Vagina (tissue), 2 donors: ENCODE measurements at regions not wholly inside any gene's neighbourhood (a gene's known extent, or its start where the extent isn't known, plus 50 kb on each side); places are given as distances from the start of the nearest gene placed in this dataset.
"Not testable (repeated sequence)": the region's sequence is repeated elsewhere in the genome, so short reads cannot be mapped to it uniquely, and the experiment has no call there.

Experiments
- CTCF ChIP-seq, 3 experiments: fragments of 450-650 bp in 2 of 3; fragments of 200-600 bp in 1 of 3; sonication (generic) in 1 of 3; IDR thresholded peaks; one replicate each; pipeline ENCODE4 v1.5.1; 2017 to 2019; ENCODE audit warnings: antibody characterized with exemption in 3 of 3, mild to moderate bottlenecking in 2 of 3, moderate library complexity in 2 of 3
- POLR2AphosphoS5 ChIP-seq, 2 donors: sonication (generic); formaldehyde crosslinking; IDR thresholded peaks; one replicate each; pipeline ENCODE4 v1.9.0; 2017; ENCODE audit warnings: antibody characterized with exemption in 2 of 2, mild to moderate bottlenecking in 2 of 2, low read depth in 1 of 2; ENCODE audit not compliant: insufficient read depth in 1 of 2

- TF ChIP-seq POLR2AphosphoS5 (IDR thresholded peaks at IDR 0.05; ENCODE audit: insufficient read depth in 1 of 2, low read depth in 1 of 2); CTCF (IDR thresholded peaks at IDR 0.05): not testable (repeated sequence)
These were observed 63.7 kb downstream of the RBFOX3 start for GRCh38 chr17:79547171-79547570.
